ENCODE measurements at regions not wholly inside any gene's neighbourhood (a gene's known extent, or its start where the extent isn't known, plus 50 kb on each side); places are given as distances from the start of the nearest gene placed in this dataset.

DNA sequence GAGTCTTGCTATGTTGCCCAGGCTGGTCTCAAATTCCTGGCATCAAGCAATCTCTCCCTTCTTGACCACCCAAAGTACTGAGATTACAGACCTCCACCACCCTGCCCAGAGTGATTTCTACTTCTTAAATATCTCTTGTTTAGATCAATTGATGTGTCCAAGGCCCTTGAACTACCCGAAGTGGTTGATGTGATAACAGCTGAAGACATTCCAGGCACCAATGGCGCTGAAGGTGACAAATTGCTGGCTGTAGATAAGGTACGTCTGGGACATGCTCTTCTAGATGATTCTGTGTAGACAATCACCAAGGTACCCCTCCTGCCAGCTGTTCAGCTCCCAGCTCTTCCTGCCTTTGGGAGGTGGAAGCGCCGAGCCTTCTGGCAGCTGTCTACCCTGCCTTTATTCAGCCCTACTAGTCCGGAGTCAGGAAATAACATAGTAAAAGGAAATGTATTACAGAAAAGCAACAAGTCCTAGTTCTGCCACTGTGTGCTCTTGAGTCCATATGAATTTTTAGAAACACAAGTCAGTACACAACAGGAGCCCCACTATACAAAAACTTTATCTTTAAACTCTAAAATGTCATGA is 61.3 kb upstream of the BZW1 start:
- TF ChIP-seq, protein P1, sequence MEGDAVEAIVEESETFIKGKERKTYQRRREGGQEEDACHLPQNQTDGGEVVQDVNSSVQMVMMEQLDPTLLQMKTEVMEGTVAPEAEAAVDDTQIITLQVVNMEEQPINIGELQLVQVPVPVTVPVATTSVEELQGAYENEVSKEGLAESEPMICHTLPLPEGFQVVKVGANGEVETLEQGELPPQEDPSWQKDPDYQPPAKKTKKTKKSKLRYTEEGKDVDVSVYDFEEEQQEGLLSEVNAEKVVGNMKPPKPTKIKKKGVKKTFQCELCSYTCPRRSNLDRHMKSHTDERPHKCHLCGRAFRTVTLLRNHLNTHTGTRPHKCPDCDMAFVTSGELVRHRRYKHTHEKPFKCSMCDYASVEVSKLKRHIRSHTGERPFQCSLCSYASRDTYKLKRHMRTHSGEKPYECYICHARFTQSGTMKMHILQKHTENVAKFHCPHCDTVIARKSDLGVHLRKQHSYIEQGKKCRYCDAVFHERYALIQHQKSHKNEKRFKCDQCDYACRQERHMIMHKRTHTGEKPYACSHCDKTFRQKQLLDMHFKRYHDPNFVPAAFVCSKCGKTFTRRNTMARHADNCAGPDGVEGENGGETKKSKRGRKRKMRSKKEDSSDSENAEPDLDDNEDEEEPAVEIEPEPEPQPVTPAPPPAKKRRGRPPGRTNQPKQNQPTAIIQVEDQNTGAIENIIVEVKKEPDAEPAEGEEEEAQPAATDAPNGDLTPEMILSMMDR (IDR thresholded peaks at IDR 0.05) = no peak
- POLR2A ChIA-PET = interaction anchor here (1.0 to 1.1 kb wide), 2 partner anchors 11 to 15 kb away, joined by 3 read pairs; no protein-coding TSS in a partner anchor
- H3K27me3 Mint-ChIP-seq = peaks cover 16% of the 10 kb centered on the region

DNA sequence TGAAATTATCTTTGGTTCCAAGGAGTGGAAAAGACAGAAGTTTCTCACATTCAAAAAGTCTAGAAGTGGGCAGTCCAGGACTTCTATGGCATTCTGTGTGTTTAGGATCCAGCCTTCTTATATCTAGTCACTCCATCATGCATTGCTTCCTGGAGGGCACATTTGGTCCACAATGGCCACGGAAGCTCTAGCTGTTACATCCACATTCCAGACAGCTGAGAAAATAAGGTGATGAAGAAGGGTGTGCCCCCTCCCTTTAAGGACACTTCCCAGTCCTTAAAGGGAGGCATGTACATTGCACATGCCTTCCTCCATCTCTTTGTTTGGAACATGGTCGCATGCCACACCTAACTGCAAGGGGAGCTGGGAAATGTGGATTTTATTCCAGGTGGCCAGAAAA is 59.9 kb upstream of the BZW1 start:
- Mint-ChIP-seq H3K4me3 (no peak overlapping the region), H3K27me3 (peaks cover 16% of the 10 kb centered on the region), H3K27ac (no peak overlapping the region), H3K9me3 (no peaks in the 10 kb centered on the region), H3K4me1 (ENCODE audit: low read depth) (peaks cover 5% of the 10 kb centered on the region), H3K36me3 (ENCODE audit: low read depth) (no peaks in the 10 kb centered on the region)
- TF ChIP-seq, protein P1 (IDR thresholded peaks at IDR 0.05) = no peak
- DNase-seq (no peak), ATAC-seq (no peak)
- intact Hi-C loops (cut with micrococcal nuclease) = no loop called here
- CTCF ChIA-PET = interaction anchor here (0.8 to 1.2 kb wide), 2 partner anchors 12 to 38 kb away, joined by 3 to 4 read pairs; no protein-coding TSS in a partner anchor
- POLR2A ChIA-PET = interaction anchor here (0.8 to 1.2 kb wide), 3 partner anchors 9 to 75 kb away, joined by 3 to 4 read pairs (median 4); no protein-coding TSS in a partner anchor

More for the DNA sequence above, 61.3 kb upstream of the BZW1 start:
- CTCF ChIA-PET = interaction anchor here (1.7 to 1.8 kb wide), 2 partner anchors 9 to 17 kb away, joined by 3 to 5 read pairs; no protein-coding TSS in a partner anchor
- intact Hi-C loops (cut with micrococcal nuclease) = no loop called here
- Mint-ChIP-seq H3K4me3 (no peak overlapping the region), H3K9me3 (no peaks in the 10 kb centered on the region), H3K36me3 (ENCODE audit: low read depth) (no peaks in the 10 kb centered on the region), H3K4me1 (ENCODE audit: low read depth) (peaks cover 5% of the 10 kb centered on the region), H3K27ac (no peak overlapping the region)
- DNase-seq (no peak), ATAC-seq (no peak)

DNA sequence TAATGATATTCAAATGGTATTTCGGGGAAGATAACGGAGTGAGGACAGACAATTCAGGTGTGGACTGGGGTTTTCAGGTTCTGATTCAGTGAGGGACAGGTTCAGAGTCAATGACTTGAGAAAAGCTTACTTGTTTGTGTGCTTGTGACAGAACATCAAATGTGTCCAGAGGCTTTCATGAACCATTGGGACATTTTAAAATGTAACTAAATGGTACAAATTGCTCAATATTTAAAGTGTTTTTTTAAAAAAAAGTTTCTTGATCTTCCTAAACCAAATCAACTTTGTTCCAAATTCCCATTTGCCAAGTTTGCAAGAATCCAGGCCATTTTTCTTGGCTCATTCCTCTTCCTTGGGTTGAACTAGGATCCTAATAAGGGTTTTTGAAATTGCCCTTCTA is 59.4 kb upstream of the BZW1 start:
- intact Hi-C loops (cut with micrococcal nuclease) = no loop called here
- DNase-seq (no peak), ATAC-seq (no peak)
- CTCF ChIA-PET = interaction anchor here (1.2 kb wide), 1 partner anchor 13 kb away, joined by 4 read pairs; no protein-coding TSS in a partner anchor
- no peaks in the 10 kb centered on the region for H3K36me3 Mint-ChIP-seq (ENCODE audit: low read depth)
- no peaks in the 10 kb centered on the region for H3K9me3 Mint-ChIP-seq
- POLR2A ChIA-PET = interaction anchor here (1.1 to 1.2 kb wide), 2 partner anchors 11 to 74 kb away, joined by 3 to 4 read pairs; no protein-coding TSS in a partner anchor
- H3K27me3 Mint-ChIP-seq = peaks cover 16% of the 10 kb centered on the region
- H3K27ac Mint-ChIP-seq = no peak overlapping the region
- H3K4me3 Mint-ChIP-seq = no peak overlapping the region
- TF ChIP-seq, protein P1 (IDR thresholded peaks at IDR 0.05) = no peak
- H3K4me1 Mint-ChIP-seq (ENCODE audit: low read depth) = peaks cover 5% of the 10 kb centered on the region

DNA sequence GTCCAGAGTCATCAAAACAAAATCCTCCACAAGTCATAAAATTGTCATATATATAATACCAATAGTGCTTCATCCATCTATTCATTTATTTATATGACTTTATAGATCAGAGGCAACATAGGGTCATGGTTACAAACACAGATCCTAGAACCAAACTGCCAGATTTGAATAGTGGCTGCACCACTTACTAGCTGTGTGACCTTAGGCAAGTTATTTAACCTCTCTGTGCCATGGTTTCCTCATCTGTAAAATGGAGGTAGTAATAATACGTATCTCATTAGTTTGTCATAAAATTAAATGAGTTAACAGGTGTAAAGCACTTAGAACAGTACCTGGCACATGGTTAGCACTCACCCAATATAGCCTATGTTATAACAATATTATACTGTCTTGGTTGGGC is 58.9 kb upstream of the BZW1 start:
- Mint-ChIP-seq H3K36me3 (ENCODE audit: low read depth) (no peaks in the 10 kb centered on the region), H3K9me3 (no peaks in the 10 kb centered on the region), H3K4me3 (no peak overlapping the region), H3K27ac (no peak overlapping the region), H3K27me3 (peaks cover 16% of the 10 kb centered on the region), H3K4me1 (ENCODE audit: low read depth) (peaks cover 5% of the 10 kb centered on the region)
- intact Hi-C loops (cut with micrococcal nuclease) = no loop called here
- ChIA-PET POLR2A (no interaction called here), CTCF (no interaction called here)
- TF ChIP-seq, protein P1 (IDR thresholded peaks at IDR 0.05) = no peak
- no peak for DNase-seq
- no peak for ATAC-seq

DNA sequence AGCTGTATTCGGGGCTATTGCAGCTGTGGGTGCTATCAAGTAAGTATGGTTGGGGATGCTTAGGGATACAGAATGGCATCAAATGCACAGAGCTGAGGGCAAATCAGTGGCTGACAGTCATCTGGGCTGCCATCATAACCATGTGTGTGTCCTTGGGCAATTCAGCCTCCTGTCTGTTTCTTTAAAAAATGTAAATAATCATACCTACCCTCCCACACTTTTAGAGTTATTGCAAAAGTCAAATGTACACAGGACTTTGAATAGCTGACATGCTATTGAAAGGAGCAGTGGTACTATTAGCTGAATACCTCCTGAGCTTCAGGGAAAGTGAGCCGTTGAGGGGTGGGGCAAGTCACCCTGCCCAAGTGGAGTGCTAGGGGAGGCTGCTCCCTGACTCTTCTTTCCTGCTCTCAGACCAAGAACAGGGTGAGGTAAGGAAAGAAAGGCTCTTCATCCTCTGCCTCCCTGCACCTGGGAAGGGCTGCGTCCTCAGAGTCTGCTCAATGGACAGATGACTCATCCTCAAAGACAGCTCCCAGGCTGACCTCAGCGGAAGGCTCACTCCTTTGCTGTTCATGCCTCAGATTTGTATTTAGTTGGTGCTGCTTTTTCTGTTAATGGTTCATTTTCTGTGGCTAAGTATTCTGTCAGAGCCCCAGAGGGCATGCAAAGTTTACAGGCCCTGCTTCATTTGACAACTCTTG is 54.9 kb upstream of the BZW1 start:
- DNase-seq (no peak), ATAC-seq (no peak)
- intact Hi-C loops (cut with micrococcal nuclease) = no loop called here
- Mint-ChIP-seq H3K9me3 (no peaks in the 10 kb centered on the region), H3K4me1 (ENCODE audit: low read depth) (peaks cover 5% of the 10 kb centered on the region), H3K27me3 (peaks cover 14% of the 10 kb centered on the region), H3K27ac (no peak overlapping the region), H3K4me3 (no peak overlapping the region), H3K36me3 (ENCODE audit: low read depth) (no peaks in the 10 kb centered on the region)
- TF ChIP-seq, protein P1 (IDR thresholded peaks at IDR 0.05) = no peak
- POLR2A ChIA-PET = no interaction called here
- CTCF ChIA-PET = interaction anchor here (1.0 kb wide), 1 partner anchor 24 kb away, joined by 3 read pairs; no protein-coding TSS in a partner anchor
